Heart left ventricle (tissue), 16 donors: ENCODE measurements at regions not wholly inside any gene's neighbourhood (a gene's known extent, or its start where the extent isn't known, plus 50 kb on each side); places are given as distances from the start of the nearest gene placed in this dataset.

ENCODE experiments used
- ATAC-seq, 4 donors: fragments of 200-7000 bp; cut with Tn5 transposase; one replicate each; pipeline ENCODE4 v1.9.1; 2020 to 2022; ENCODE audit warnings: moderate library complexity in 4 of 4, mild to moderate bottlenecking in 3 of 4, moderate number of reproducible peaks in 1 of 4
- DNase-seq, 5 donors: peaks; one replicate each; pipeline ENCODE4 v3.0.0-alpha.2; 2020
- H3K27ac ChIP-seq, 12 donors: fragments of 200-600 bp; sonication (generic) in 4 of 12; one replicate each; pipeline versions ENCODE4 v1.5.0 to v1.8.0; 2016 to 2022; ENCODE audit warnings: mild to moderate bottlenecking in 2 of 12
- H3K27me3 ChIP-seq, 9 donors: fragments of 200-600 bp; sonication (generic) in 2 of 9; one replicate each; pipeline versions ENCODE4 v1.5.1 to v1.8.0; 2016 to 2022; ENCODE audit warnings: mild to moderate bottlenecking in 3 of 9
- H3K36me3 ChIP-seq, 9 donors: fragments of 200-600 bp; sonication (generic) in 2 of 9; one replicate each; pipeline versions ENCODE4 v1.5.0 to v1.8.0; 2018 to 2022; ENCODE audit warnings: mild to moderate bottlenecking in 2 of 9
- H3K4me1 ChIP-seq, 12 donors: fragments of 200-600 bp; sonication (generic) in 4 of 12; one replicate each; pipeline versions ENCODE4 v1.5.0 to v1.8.0; 2016 to 2022; ENCODE audit warnings: mild to moderate bottlenecking in 3 of 12
- H3K4me3 ChIP-seq, 12 donors: fragments of 200-600 bp; sonication (generic) in 4 of 12; one replicate each; pipeline versions ENCODE4 v1.5.0 to v1.8.0; 2017 to 2022; ENCODE audit warnings: mild to moderate bottlenecking in 9 of 12, moderate library complexity in 4 of 12
- H3K9me3 ChIP-seq, 12 donors: fragments of 200-600 bp; sonication (generic) in 4 of 12; one replicate each; pipeline versions ENCODE4 v1.5.0 to v1.8.0; 2016 to 2022; ENCODE audit warnings: mild to moderate bottlenecking in 1 of 12
- CTCF ChIP-seq, 12 donors: fragments of 200-600 bp; sonication (generic) in 4 of 12; IDR thresholded peaks; one replicate each; pipeline versions ENCODE4 v1.5.0 to v1.8.0; 2018 to 2022; ENCODE audit warnings: antibody characterized with exemption in 12 of 12, mild to moderate bottlenecking in 5 of 12
- POLR2A ChIP-seq, 2 donors: fragments of 450-650 bp; IDR thresholded peaks; one replicate each; pipeline ENCODE4 v1.6.1; 2017; ENCODE audit warnings: antibody characterized with exemption in 2 of 2, mild to moderate bottlenecking in 2 of 2, moderate library complexity in 2 of 2
- WGBS, 4 donors: extraction: QIAGEN DNeasy Blood & Tissue Kit in 2 of 4; methylation state at CpG; one replicate each; pipeline versions ENCODE4 v1.1.5 to v1.1.7; 2013 to 2018; 5-methylcytosine and 5-hydroxymethylcytosine counted together
- intact Hi-C, 10 donors: fragments of 100-400 bp; cut with DNase I; formaldehyde crosslinking; loops; one replicate each; pipeline versions ENCODE4 v1.11.1 to v1.14.2; 2022
- donor health status: ischemic (EF 13 %, LVEDD 7.1; RV severe dilation, severe dysfunction).
- donor health status: healthy with polysubstance abuse.
- donor health status: DM: no; HTN: yes; CAD: no.
- donor health status: DM: no; HTN: no; CAD: no.
- donor health status: ischemic (EF 25% LVEDD 6.9; RV normal size, moderate dysfunction).
- donor health status: ischemic (EF 25% LVEDD 5.7; RV mildly dilated, moderate dysfunction).
- donor health status: healthy.
- donor health status: DM: yes; HTN: yes; CAD: no.
- donor health status: ischemic (EF 35%, LVEDD 5.7; RV mildly dilated, moderate dysfunction).
- donor health status: nonischemic (EF 11% LVEDD 7.7; RV severe dilation, severe dysfunction).
- donor health status: DM: yes; HTN: yes; CAD: no.
- donor health status: PGD.
- donor health status: ischemic (EF 29% LVEDD 5.4; RV normal size, mild dysfunction).
- donor health status: nonischemic (EF 23%, LVEDD 6.1; RV moderate dilation, normal function).

- ATAC-seq (no peak), DNase-seq (no peak)
- no peaks in the 10 kb centered on the region for H3K36me3 ChIP-seq
- H3K27ac ChIP-seq: no peak overlapping the region
- TF ChIP-seq CTCF (IDR thresholded peaks at IDR 0.05) (no peak), POLR2A (IDR thresholded peaks at IDR 0.05) (no peak)
- H3K27me3 ChIP-seq: peaks cover 0 to 3% (median 0%) of the 10 kb centered on the region in 9 donors
- H3K4me3 ChIP-seq: no peak overlapping the region
- intact Hi-C loops: no loop called here
- WGBS, 4 donors: 53 to 60% (median 56%) methylated on average over 1 of the region's 1 CpG
- no peaks in the 10 kb centered on the region for H3K4me1 ChIP-seq
- H3K9me3 ChIP-seq: no peaks in the 10 kb centered on the region
Measured at GRCh38 chr11:106280036-106280435, 202.6 kb downstream of the AASDHPPT start.

GRCh38 chr11:106281455-106282173, 204.2 kb downstream of the AASDHPPT start:
- no peaks in the 10 kb centered on the region for H3K4me1 ChIP-seq
- no peak for TF ChIP-seq CTCF (IDR thresholded peaks at IDR 0.05)
- TF ChIP-seq POLR2A (IDR thresholded peaks at IDR 0.05): no peak
- no peak overlapping the region for H3K27ac ChIP-seq
- H3K36me3 ChIP-seq: no peaks in the 10 kb centered on the region
- no peak for ATAC-seq
- H3K9me3 ChIP-seq: no peaks in the 10 kb centered on the region
- peaks cover 0 to 3% (median 0%) of the 10 kb centered on the region in 9 donors for H3K27me3 ChIP-seq
- intact Hi-C loops: no loop called here
- DNase-seq: no peak
- 90 to 98% (median 93%) methylated on average over 3 of the region's 3 CpGs for WGBS, 4 donors
- no peak overlapping the region for H3K4me3 ChIP-seq

GRCh38 chr11:106286881-106287504, 209.5 kb downstream of the AASDHPPT start:
- 38 to 51% (median 42%) methylated on average over 3 of the region's 3 CpGs for WGBS, 4 donors
- TF ChIP-seq POLR2A (IDR thresholded peaks at IDR 0.05) (no peak), CTCF (IDR thresholded peaks at IDR 0.05) (no peak)
- no peak for ATAC-seq
- no peaks in the 10 kb centered on the region for H3K27me3 ChIP-seq
- H3K4me3 ChIP-seq: no peak overlapping the region
- no peaks in the 10 kb centered on the region for H3K9me3 ChIP-seq
- H3K36me3 ChIP-seq: no peaks in the 10 kb centered on the region
- H3K27ac ChIP-seq: no peak overlapping the region
- intact Hi-C loops: no loop called here
- no peaks in the 10 kb centered on the region for H3K4me1 ChIP-seq
- no peak for DNase-seq

- DNase-seq (no peak), ATAC-seq (no peak)
- Histone ChIP-seq H3K4me1 (no peaks in the 10 kb centered on the region), H3K9me3 (no peaks in the 10 kb centered on the region), H3K4me3 (no peak overlapping the region), H3K27me3 (no peaks in the 10 kb centered on the region), H3K36me3 (no peaks in the 10 kb centered on the region), H3K27ac (no peak overlapping the region)
- intact Hi-C loops: no loop called here
- 86 to 90% (median 88%) methylated on average over 3 of the region's 3 CpGs for WGBS, 4 donors
- no peak for TF ChIP-seq CTCF (IDR thresholded peaks at IDR 0.05)
- no peak for TF ChIP-seq POLR2A (IDR thresholded peaks at IDR 0.05)
Measured at GRCh38 chr11:106288057-106288456, 210.6 kb downstream of the AASDHPPT start.
